Stimulated activated CD4-positive, alpha-beta T cell treated with anti-CD3 and anti-CD28 coated beads, Interleukin-2, amount 100 ng/mL, for 48 hours (primary cell): ENCODE measurements at regions not wholly inside any gene's neighbourhood (a gene's known extent, or its start where the extent isn't known, plus 50 kb on each side); places are given as distances from the start of the nearest gene placed in this dataset.

Experiments used
- DNase-seq, 2 donors: peaks; one replicate each; pipeline ENCODE4 v3.0.0-alpha.2; 2020

DNA sequence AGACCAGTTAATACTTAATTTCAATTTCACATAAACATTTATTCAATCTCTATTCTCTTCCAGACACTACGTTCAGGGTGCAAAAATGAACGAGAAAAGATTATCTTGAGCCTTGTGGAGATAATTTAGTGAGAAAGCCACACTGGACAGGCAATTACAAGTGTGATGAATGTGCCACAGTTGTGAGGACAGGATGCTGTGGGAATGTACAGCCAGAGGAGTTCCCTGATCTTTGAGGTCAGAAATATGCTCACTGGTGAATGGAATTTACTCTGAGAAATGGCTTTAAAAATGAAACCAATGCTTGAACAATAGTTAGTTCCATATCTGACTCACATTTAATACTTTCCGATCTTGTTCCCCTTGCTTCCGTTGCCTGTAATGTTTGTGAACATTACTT lies 864.8 kb downstream of the GATA3 start:
- DNase-seq = no peak

- DNase-seq = no peak
These were observed 867.1 kb downstream of the GATA3 start for GRCh38 chr10:8921568-8921967.

DNA sequence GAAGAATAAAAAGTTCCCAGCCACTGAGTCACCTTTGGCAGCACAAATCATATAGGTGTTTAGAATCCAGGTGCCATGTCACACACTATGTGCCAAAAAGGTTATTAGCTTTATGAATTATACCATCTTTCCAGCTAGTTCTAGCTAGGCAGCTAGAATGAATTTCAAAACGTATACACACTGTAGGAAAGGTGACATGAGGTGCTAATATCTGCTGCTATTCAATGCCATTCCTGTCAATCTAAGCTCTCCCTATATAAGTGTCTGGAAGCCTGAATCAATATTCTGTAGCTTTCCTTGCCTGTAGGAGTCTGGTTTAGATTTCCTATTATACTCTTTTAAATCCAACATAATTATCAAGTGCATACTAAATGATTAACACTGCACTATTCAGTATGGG lies 868.6 kb downstream of the GATA3 start:
- DNase-seq = no peak

DNA sequence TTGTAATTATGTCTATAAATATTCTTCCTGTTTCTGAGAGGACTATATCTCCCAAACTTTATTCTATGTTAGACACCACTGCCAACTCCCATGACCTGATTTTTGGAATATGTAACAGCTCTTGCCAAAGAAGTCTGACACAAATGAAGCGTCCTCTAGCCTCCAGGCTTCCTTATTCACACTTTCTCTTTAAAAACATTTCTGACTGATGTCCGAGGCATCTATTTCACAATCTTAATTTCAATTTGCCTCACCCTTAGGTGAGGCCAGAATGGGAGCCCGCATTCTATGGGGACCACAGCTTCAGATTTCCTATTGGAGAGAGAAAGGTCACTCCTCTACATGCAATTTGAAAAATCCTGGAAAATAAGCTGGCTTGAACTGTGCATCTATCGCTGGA lies 873.2 kb downstream of the GATA3 start:
- DNase-seq = no peak

GRCh38 chr10:8946451-8946850 lies 892.0 kb downstream of the GATA3 start:
- DNase-seq = no peak

DNA sequence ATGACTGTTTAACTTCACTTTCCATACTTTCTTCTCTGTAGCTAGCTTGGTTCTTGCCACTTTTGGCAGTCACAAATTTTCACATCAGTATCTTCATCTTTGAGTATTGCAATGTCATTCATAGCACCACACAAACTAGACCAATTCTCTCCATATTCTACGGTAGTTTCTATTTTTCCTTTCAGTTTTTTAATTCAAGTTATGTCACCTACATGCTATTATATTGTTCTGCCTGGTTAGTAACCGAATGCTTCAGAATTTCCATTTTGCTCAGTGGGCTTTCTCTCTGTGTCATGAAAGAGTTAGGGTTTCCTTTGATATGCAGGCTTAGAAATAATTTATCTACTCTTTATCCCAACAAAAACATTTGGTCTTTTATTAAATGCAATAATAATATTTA lies 896.5 kb downstream of the GATA3 start:
- no peak for DNase-seq

- DNase-seq = no peak
These were observed 897.1 kb downstream of the GATA3 start for GRCh38 chr10:8951440-8952089.

DNA sequence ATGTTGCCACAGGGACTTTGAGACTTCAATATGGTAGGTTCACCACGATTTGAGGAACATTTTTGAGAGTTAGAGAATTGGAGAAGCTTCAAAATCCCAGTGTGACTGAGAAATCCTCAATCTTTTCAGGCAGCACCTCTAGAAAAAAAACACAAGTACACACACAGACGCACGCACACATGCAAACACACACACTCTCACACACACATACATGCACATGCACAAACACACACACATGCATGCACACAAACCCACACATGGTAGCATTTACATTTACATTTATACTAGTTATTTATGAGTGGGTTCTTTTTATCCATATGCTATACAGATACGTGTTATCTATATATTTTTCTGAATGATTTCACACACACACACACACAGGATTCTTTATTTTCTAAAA lies 901.9 kb downstream of the GATA3 start:
- DNase-seq = no peak

DNA sequence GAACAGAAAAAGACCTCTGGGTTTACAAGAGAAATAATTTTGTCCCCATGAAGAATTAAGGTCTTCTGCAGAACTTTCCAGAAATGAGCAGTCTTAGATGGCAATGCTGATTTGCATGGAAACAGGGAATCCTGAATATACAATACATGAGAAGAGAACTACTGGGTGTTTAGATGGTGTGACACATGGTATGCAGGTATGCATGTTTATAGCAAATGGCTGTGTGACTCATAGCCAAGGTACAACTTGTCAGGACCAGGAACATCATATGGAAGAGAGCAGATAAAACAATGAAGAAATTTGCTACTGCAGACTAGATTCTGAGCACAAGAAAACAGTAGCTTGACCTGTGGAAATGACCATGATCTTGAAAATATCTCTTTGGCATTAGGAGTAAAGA lies 907.8 kb downstream of the GATA3 start:
- no peak for DNase-seq

GRCh38 chr10:8967061-8967460 lies 912.6 kb downstream of the GATA3 start:
- no peak for DNase-seq

DNA sequence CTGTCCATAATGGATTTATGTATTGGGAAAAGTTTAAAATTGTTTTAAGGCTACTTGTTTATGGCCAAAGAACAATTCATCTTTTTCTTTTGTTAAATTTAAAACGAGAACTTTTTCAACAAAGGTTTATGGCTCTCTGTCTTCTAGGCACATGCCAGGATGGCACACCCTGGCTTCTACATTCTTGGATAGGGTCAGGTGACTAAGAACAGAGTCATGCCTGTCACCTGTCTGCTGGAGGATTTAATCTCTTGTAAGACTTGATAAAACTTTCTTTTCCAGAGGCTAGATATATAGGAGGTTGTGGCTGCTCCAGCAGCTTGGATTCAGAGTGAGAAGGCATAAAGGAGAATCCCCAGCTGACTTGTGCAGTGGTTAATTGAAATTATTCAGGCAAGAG lies 915.4 kb downstream of the GATA3 start:
- DNase-seq = no peak

GRCh38 chr10:8975535-8975934 lies 921.0 kb downstream of the GATA3 start:
- DNase-seq = no peak

DNA sequence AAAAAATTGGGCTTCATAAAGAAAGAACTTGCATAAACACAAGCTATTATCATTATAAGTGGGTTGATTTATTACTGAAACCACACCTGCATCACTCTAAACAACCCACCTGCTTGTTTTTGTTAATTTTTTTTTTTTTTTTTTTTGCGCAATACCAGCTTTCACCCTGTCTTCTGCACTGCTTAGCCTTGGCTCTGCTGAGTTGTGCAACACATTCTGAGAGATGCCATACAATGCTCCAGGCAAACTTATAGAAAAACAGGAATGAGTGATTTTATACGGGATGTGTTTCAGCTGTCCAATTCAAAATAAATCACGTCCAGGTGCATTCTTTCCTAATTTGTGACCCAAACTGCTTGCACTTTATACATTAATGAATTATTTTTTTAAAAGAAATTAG lies 923.6 kb downstream of the GATA3 start:
- DNase-seq = no peak

- DNase-seq = no peak
These were observed 925.5 kb downstream of the GATA3 start for GRCh38 chr10:8979976-8980375.

DNA sequence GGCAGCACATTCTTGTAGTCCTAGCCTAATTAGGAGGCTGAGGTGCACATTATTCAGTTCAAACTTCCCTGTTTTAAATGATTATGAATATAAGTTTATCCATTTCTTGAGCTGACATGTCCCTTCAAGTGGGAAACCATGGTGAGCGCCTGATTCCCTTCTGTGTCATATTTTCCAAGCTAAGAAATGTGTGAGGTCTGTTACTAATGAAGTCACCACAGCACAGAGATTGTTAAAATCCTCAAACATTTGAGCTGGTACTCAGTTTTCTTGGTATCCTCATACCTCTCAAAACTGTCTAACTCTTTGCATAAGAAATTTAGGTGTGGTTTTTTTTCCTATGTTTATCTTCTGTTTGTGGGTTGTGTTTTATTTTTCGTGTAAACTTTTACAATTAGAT lies 926.8 kb downstream of the GATA3 start:
- no peak for DNase-seq

- no peak for DNase-seq
These were observed 931.2 kb downstream of the GATA3 start for GRCh38 chr10:8985651-8986050.

GRCh38 chr10:8986975-8987374 lies 932.5 kb downstream of the GATA3 start:
- DNase-seq = no peak

DNA sequence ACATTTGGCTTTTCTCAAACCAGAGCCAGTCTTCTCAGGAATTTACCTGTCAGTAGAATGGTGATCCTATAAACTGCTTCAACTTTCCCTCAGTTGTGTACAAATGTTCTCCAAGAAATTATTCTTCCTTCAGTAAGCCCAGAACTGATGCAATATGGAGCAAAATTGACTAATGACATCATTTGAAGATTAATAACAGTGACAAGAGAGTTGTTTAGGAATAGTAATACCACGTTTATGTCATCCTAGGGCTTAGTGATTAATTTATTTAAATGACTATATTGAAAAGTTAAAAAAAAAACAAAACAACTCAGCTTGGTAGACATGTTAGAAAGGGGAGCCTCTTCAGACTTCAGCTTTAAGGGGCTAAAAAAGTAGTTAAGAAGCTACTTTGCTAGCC lies 933.2 kb downstream of the GATA3 start:
- no peak for DNase-seq

- DNase-seq = no peak
These were observed 935.9 kb downstream of the GATA3 start for GRCh38 chr10:8990280-8990987.

DNA sequence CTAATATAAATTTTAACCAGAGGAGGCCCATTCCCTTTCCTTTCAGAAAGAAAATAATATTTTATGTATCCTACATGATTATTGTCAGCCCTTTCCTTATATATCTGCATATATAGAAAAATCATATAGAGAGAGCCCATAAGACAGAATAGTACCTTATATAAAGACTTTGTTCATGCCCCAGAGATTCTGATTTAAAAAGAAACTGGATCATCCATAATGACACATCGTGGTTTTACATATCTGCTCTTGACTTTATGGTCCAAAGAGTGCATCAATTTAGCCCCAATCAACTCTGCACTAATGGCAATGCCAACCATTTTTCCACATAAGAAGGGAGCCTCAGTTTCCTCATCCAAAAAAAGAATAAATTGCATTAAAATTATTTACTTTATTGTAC lies 937.5 kb downstream of the GATA3 start:
- no peak for DNase-seq

DNA sequence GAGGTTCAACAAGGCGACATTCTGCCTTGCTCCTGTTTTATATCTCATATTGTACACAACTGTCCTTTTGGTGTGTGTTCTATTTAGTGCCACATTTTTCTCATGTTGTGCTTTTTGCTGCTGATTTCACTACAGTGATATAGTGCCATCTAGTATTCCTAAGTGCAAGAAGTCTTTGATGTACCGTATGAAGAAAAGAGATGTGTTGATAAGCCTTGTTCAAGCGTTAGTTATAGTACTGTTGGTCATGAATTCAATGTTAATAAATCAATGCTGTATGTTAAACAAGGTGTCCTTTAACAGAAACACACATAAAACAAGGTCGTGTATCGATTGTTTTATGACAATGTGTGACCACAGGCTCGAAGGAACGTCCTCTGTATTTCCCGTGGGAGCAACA lies 939.4 kb downstream of the GATA3 start:
- DNase-seq = no peak

- DNase-seq = no peak
These were observed 944.3 kb downstream of the GATA3 start for GRCh38 chr10:8998751-8999150.

GRCh38 chr10:9003122-9003521 lies 948.6 kb downstream of the GATA3 start:
- DNase-seq = no peak

DNA sequence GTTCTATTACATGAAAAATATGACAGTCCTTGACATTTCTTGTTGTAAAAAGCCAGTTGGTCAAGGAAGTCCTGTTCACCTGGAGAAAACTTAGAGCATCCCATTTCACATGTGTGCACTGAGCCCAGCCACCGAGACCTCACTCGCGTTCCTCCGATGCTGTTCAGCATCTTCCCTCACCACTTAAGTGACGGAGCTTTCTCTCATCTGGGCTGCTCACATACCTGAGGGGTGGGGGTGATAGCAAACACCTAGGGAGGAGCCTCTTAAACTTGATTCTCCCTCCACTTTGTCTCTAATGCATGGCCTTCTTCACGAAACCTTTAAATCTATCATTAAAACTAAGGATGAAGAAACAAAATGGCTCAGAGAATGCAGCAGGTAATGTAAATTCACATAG lies 950.2 kb downstream of the GATA3 start:
- DNase-seq = no peak

- no peak for DNase-seq
These were observed 955.0 kb downstream of the GATA3 start for GRCh38 chr10:9009505-9009904.
